Left renal cortex interstitium (tissue), 4 donors: ENCODE measurements at regions not wholly inside any gene's neighbourhood (a gene's known extent, or its start where the extent isn't known, plus 50 kb on each side); places are given as distances from the start of the nearest gene placed in this dataset.

ENCODE experiments used
- DNase-seq, 4 donors: peaks; one replicate each; pipeline ENCODE4 v3.0.0-alpha.2; 2013; ENCODE audit warnings: low read depth in 4 of 4, low spot score in 2 of 4, missing footprints in 1 of 4

GRCh38 chr10:44476409-44477045 is 91.6 kb upstream of the CXCL12 start:
- DNase-seq, result no peak

GRCh38 chr10:44477046-44477425 is 92.1 kb upstream of the CXCL12 start:
- DNase-seq, result no peak

- no peak for DNase-seq
These were observed 93.1 kb upstream of the CXCL12 start for GRCh38 chr10:44478040-44478439.

- DNase-seq, result no peak
These were observed 94.2 kb upstream of the CXCL12 start for GRCh38 chr10:44478876-44479705.

GRCh38 chr10:44492678-44493077 is 107.8 kb upstream of the CXCL12 start:
- no peak for DNase-seq

GRCh38 chr10:44498222-44498621 is 113.3 kb upstream of the CXCL12 start:
- no peak for DNase-seq

- DNase-seq, result no peak
These were observed 115.6 kb upstream of the CXCL12 start for GRCh38 chr10:44500451-44500850.

GRCh38 chr10:44506386-44506785 is 121.5 kb upstream of the CXCL12 start:
- no peak for DNase-seq

GRCh38 chr10:44510379-44511115 is 125.7 kb upstream of the CXCL12 start:
- no peak for DNase-seq

- DNase-seq, result no peak
These were observed 126.3 kb upstream of the CXCL12 start for GRCh38 chr10:44511166-44511565.

- DNase-seq, result no peak
These were observed 126.7 kb upstream of the CXCL12 start for GRCh38 chr10:44511601-44512000.

GRCh38 chr10:44512431-44513022 is 127.6 kb upstream of the CXCL12 start:
- DNase-seq, result no peak

- no peak for DNase-seq
These were observed 128.7 kb upstream of the CXCL12 start for GRCh38 chr10:44513591-44513990.

- DNase-seq, result no peak
These were observed 132.0 kb upstream of the CXCL12 start for GRCh38 chr10:44516891-44517290.

GRCh38 chr10:44517635-44518034 is 132.7 kb upstream of the CXCL12 start:
- no peak for DNase-seq

GRCh38 chr10:44519361-44519760 is 134.5 kb upstream of the CXCL12 start:
- DNase-seq, result no peak

- no peak for DNase-seq
These were observed 135.8 kb upstream of the CXCL12 start for GRCh38 chr10:44520651-44521050.

- DNase-seq, result no peak
These were observed 154.3 kb upstream of the CXCL12 start for GRCh38 chr10:44539178-44539577.

- DNase-seq, result no peak
These were observed 167.8 kb upstream of the CXCL12 start for GRCh38 chr10:44552726-44553125.

GRCh38 chr10:44557596-44558191 is 172.8 kb upstream of the CXCL12 start:
- no peak for DNase-seq

- DNase-seq, result no peak
These were observed 173.6 kb upstream of the CXCL12 start for GRCh38 chr10:44558521-44558920.
